PC-3 (cell line): ENCODE measurements at regions not wholly inside any gene's neighbourhood (a gene's known extent, or its start where the extent isn't known, plus 50 kb on each side); places are given as distances from the start of the nearest gene placed in this dataset.

Experiments
- ATAC-seq: fragments of 200-7000 bp; cut with Tn5 transposase; 2 replicates; pipeline ENCODE4 v1.9.1; 2020; ENCODE audit warnings: mild to moderate bottlenecking, moderate library complexity
- BruUV-seq: library from RNA; stranded (reverse); fragments of 400-500 nt; replicated peaks from 2 replicates; lab custom pipeline; 2021; lab: Mats Ljungman, UMichigan
- CTCF ChIA-PET: fragments of 300-600 bp; sonication (Branson Sonifier 250); formaldehyde crosslinking; loops from one replicate; lab custom pipeline; 2022; ENCODE audit warnings: antibody characterized with exemption; lab: Charles Lee
- POLR2A ChIA-PET: fragments of 300-600 bp; sonication (Branson Sonifier 250); formaldehyde crosslinking; loops from one replicate; lab custom pipeline; 2022; ENCODE audit warnings: antibody characterized with exemption; ENCODE audit not compliant: unreplicated experiment; lab: Charles Lee
- DNase-seq: peaks from one replicate; pipeline ENCODE4 v3.0.0-alpha.2; 2015
- H2AFZ ChIP-seq: fragments of 300-600 bp; sonication (generic); 2 replicates; pipeline ENCODE4 v1.6.0; 2016; ENCODE audit warnings: antibody characterized with exemption, low read length
- H3F3A ChIP-seq: fragments of 300-600 bp; sonication (generic); one replicate; pipeline ENCODE4 v1.6.0; 2017; ENCODE audit warnings: antibody characterized with exemption, low read length, control low read depth, mild to moderate bottlenecking; ENCODE audit not compliant: unreplicated experiment
- H3K27ac ChIP-seq: fragments of 300-600 bp; sonication (generic); 2 replicates; pipeline ENCODE4 v1.5.1; 2016; ENCODE audit warnings: mild to moderate bottlenecking, low read length
- H3K27me3 ChIP-seq: fragments of 300-600 bp; sonication (generic); 2 replicates; pipeline ENCODE4 v1.6.1; 2016; ENCODE audit warnings: low read length, mixed read lengths
- H3K36me3 ChIP-seq: fragments of 300-600 bp; sonication (generic); 2 replicates; pipeline ENCODE4 v1.6.1; 2016; ENCODE audit warnings: low read depth, mixed run types, low read length, mixed read lengths
- H3K4me1 ChIP-seq: fragments of 300-600 bp; sonication (generic); 2 replicates; pipeline ENCODE4 v1.5.1; 2016; ENCODE audit warnings: low read length; ENCODE audit not compliant: insufficient read depth
- H3K4me2 ChIP-seq: fragments of 300-600 bp; sonication (generic); 2 replicates; pipeline ENCODE4 v1.6.0; 2016; ENCODE audit warnings: low read length
- H3K4me3 ChIP-seq: fragments of 300-600 bp; sonication (generic); 2 replicates; pipeline ENCODE4 v1.5.1; 2016; ENCODE audit warnings: mild to moderate bottlenecking, low read length, mixed read lengths
- H3K79me2 ChIP-seq: fragments of 300-600 bp; sonication (generic); 2 replicates; pipeline ENCODE4 v1.6.1; 2017; ENCODE audit warnings: low read length, mixed read lengths
- H3K9ac ChIP-seq: fragments of 300-600 bp; sonication (generic); 2 replicates; pipeline ENCODE4 v1.6.0; 2016; ENCODE audit warnings: mild to moderate bottlenecking, low read length
- H3K9me2 ChIP-seq: fragments of 300-600 bp; sonication (generic); replicated peaks from 2 replicates; pipeline ENCODE4 v1.6.1; 2016; ENCODE audit warnings: mixed run types, low read length, mixed read lengths
- H3K9me3 ChIP-seq: fragments of 300-600 bp; sonication (generic); 2 replicates; pipeline ENCODE4 v1.6.1; 2016; ENCODE audit warnings: low read length, mixed read lengths
- H4K20me1 ChIP-seq: fragments of 300-600 bp; sonication (generic); 2 replicates; pipeline ENCODE4 v1.6.1; 2016; ENCODE audit warnings: low read length, mixed read lengths
- EZH2 ChIP-seq: fragments of 300-600 bp; sonication (generic); IDR thresholded peaks from one replicate; pipeline ENCODE4 v1.6.1; 2017; ENCODE audit warnings: antibody characterized with exemption, mild to moderate bottlenecking, low read length; ENCODE audit not compliant: unreplicated experiment
- EZH2phosphoT487 ChIP-seq: fragments of 300-600 bp; sonication (generic); IDR thresholded peaks from 2 replicates; pipeline ENCODE4 v1.6.1; 2018; ENCODE audit warnings: mild to moderate bottlenecking, antibody characterized with exemption, low read length, borderline replicate concordance
- intact Hi-C: fragments of 100-400 bp; cut with micrococcal nuclease; formaldehyde crosslinking; loops from 2 replicates; pipeline ENCODE4 v1.9.0; 2023
- TF ChIP-seq, protein P1 (sequence below): fragments of 300-600 bp; sonication (generic); conservative IDR thresholded peaks from 2 replicates; pipeline ENCODE4 v1.5.1; 2017; ENCODE audit warnings: antibody characterized with exemption, low read depth, mild to moderate bottlenecking, low read length

DNA sequence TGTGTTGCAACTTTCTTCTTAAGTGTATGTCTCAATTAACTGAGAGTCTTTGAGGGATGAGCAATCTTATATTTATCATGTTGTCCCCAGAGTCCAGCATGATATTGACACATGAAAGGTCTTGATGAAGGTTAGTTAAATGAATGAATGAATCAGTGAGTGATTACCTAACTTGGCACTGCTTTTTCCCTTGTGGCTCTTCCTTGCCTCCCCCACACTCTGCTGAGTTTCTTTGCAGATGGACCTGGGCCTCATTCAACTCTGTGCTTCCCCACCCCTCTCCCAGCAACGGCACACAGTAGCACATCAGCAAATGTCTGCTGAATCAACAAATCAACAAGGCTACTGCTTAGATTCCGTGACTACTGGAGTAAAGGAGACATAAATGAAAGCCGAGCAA lies 235.1 kb upstream of the CXCL12 start:
- Histone ChIP-seq H3K9me2 (no peaks in the 10 kb centered on the region; the same call in 1 of the 2 replicates), H2AFZ (peak overlapping the region; percentile 45), H3K9ac (no peak overlapping the region), H3K36me3 (no peaks in the 10 kb centered on the region), H3K79me2 (no peaks in the 10 kb centered on the region), H3K4me1 (0 out of 2 replicates have a peak, but pooled peaks cover 8% of the 10 kb centered on the region), H3K9me3 (no peaks in the 10 kb centered on the region), H3K27ac (no peak overlapping the region), H3K27me3 (no peaks in the 10 kb centered on the region), H4K20me1 (no peaks in the 10 kb centered on the region), H3K4me2 (no peak overlapping the region), H3K4me3 (no peak overlapping the region), H3F3A (no peaks in the 10 kb centered on the region)
- no peak for ATAC-seq
- DNase-seq, result peak; percentile 52
- POLR2A ChIA-PET, result no interaction called here
- TF ChIP-seq, protein P1, sequence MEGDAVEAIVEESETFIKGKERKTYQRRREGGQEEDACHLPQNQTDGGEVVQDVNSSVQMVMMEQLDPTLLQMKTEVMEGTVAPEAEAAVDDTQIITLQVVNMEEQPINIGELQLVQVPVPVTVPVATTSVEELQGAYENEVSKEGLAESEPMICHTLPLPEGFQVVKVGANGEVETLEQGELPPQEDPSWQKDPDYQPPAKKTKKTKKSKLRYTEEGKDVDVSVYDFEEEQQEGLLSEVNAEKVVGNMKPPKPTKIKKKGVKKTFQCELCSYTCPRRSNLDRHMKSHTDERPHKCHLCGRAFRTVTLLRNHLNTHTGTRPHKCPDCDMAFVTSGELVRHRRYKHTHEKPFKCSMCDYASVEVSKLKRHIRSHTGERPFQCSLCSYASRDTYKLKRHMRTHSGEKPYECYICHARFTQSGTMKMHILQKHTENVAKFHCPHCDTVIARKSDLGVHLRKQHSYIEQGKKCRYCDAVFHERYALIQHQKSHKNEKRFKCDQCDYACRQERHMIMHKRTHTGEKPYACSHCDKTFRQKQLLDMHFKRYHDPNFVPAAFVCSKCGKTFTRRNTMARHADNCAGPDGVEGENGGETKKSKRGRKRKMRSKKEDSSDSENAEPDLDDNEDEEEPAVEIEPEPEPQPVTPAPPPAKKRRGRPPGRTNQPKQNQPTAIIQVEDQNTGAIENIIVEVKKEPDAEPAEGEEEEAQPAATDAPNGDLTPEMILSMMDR, result no peak
- TF ChIP-seq EZH2, result no peak
- no peak for TF ChIP-seq EZH2phosphoT487
- CTCF ChIA-PET, result no interaction called here
- intact Hi-C loops, result no loop called here
- no TSS peak for BruUV-seq

DNA sequence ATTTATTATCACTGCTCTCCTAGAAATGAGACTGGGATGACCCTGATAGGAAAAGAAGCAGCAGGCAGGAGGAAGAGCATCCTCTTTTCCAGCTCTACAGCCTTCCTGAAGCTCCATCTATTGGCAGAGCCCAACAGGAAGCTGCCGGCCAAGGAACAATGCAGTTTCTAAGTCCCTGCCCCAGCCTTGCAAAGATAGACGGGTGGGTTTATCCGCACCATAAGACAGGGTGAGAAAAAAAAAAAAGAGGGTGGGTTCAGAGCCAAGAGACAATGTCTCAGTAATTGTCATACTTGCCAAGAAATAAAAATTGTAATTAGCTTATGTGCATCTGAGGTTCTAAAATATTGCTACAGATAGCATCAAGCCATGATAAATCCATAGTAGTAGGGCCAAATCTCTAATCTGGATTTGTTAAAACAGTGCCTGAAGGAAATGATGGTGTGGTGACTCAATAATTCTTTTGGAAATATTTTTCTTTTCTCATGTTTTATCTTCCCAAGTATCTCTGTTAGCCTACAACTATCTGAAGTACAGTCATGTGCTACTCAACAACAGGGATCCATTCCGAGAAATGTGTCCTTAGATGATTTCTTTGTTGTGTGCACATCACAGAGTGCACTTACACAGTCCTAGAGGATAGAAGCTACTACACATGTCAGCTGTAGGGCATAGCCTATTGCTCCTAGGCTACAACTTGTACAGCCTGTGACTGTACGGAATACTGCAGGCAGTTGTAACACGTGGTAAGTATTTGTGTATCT lies 242.9 kb upstream of the CXCL12 start:
- no peak for TF ChIP-seq EZH2
- TF ChIP-seq, protein P1, result no peak
- no peak for TF ChIP-seq EZH2phosphoT487
- peak overlapping the region; percentile 63 for H3K27ac ChIP-seq
- ATAC-seq (no peak), DNase-seq (peak; percentile 82)
- H4K20me1 ChIP-seq, result no peaks in the 10 kb centered on the region
- no peaks in the 10 kb centered on the region; the same call in 1 of the 2 replicates for H3K9me2 ChIP-seq
- H3K4me2 ChIP-seq, result peak overlapping the region; percentile 56; the same call in 1 of the 2 replicates
- H3K4me3 ChIP-seq, result no peak overlapping the region
- intact Hi-C loops, result no loop called here
- H3K9ac ChIP-seq, result no peak overlapping the region; the same call in 1 of the 2 replicates
- no peaks in the 10 kb centered on the region for H3K36me3 ChIP-seq
- ChIA-PET CTCF (no interaction called here), POLR2A (no interaction called here)
- no peaks in the 10 kb centered on the region for H3K79me2 ChIP-seq
- no peaks in the 10 kb centered on the region for H3K27me3 ChIP-seq
- H3K9me3 ChIP-seq, result no peaks in the 10 kb centered on the region
- peaks cover 23% of the 10 kb centered on the region for H3K4me1 ChIP-seq
- no peaks in the 10 kb centered on the region for H3F3A ChIP-seq
- BruUV-seq, result no TSS peak
- H2AFZ ChIP-seq, result peak overlapping the region; percentile 78

DNA sequence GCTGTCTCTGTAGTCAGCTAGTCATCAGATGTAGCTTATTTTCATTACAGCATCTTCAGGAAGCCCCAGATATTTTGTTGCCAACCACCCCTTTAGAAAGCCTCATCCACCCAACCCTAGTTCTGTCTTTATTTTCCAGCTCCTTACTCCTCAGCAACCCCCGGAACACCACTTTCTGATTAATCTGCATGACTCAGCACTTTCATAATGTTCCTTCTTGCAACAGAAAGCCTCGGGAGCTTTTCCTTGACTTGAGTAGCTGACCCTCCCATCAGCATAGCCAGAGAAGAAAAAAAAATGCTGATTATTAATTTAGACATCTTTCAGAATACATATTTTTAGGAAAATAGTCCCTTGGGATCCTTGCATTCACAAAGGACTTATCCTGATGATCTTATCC lies 244.0 kb upstream of the CXCL12 start:
- intact Hi-C loops, result no loop called here
- no peak overlapping the region; the same call in 1 of the 2 replicates for H3K9ac ChIP-seq

More for the DNA sequence above, 244.0 kb upstream of the CXCL12 start:
- POLR2A ChIA-PET, result no interaction called here
- no TSS peak for BruUV-seq
- Histone ChIP-seq H3K79me2 (no peaks in the 10 kb centered on the region), H3K27me3 (no peaks in the 10 kb centered on the region), H3K27ac (peak overlapping the region; percentile 52), H3K36me3 (no peaks in the 10 kb centered on the region), H3K4me2 (peak overlapping the region; percentile 56), H3K9me3 (no peaks in the 10 kb centered on the region), H2AFZ (peak overlapping the region; percentile 78), H3F3A (no peaks in the 10 kb centered on the region), H3K9me2 (no peaks in the 10 kb centered on the region), H3K4me3 (peak overlapping the region; percentile 16; the same call in 1 of the 2 replicates), H3K4me1 (peaks cover 23% of the 10 kb centered on the region), H4K20me1 (no peaks in the 10 kb centered on the region)
- CTCF ChIA-PET, result no interaction called here
- DNase-seq (peak; percentile 84), ATAC-seq (no peak)
- TF ChIP-seq, protein P1, result no peak
- TF ChIP-seq EZH2phosphoT487, result no peak
- TF ChIP-seq EZH2, result no peak
